Astrocyte (in vitro differentiated cells and primary cell): ENCODE measurements at regions not wholly inside any gene's neighbourhood (a gene's known extent, or its start where the extent isn't known, plus 50 kb on each side); places are given as distances from the start of the nearest gene placed in this dataset.

Experiments
- DNase-seq: peaks from one replicate; pipeline ENCODE4 v3.0.0-alpha.2; 2010; ENCODE audit warnings: low read depth
- FAIRE-seq: peaks from 2 replicates; lab custom pipeline; 2011; peaks lifted over from hg19 to GRCh38; lab: Jason Lieb, UNC
- H2AFZ ChIP-seq: 2 replicates; pipeline ENCODE4 v1.6.0; 2012; ENCODE audit warnings: low read depth, low read length, inconsistent platforms
- H3K27ac ChIP-seq: 2 replicates; pipeline ENCODE4 v1.5.1; 2011; ENCODE audit warnings: low read depth, low read length, inconsistent platforms
- H3K27me3 ChIP-seq: 2 replicates; pipeline ENCODE4 v1.6.0; 2011; ENCODE audit warnings: low read length, inconsistent platforms; ENCODE audit not compliant: insufficient read depth
- H3K36me3 ChIP-seq: 2 replicates; pipeline ENCODE4 v1.5.1; 2011; ENCODE audit warnings: low read length, inconsistent platforms; ENCODE audit not compliant: insufficient read depth
- H3K4me1 ChIP-seq: 2 replicates; pipeline ENCODE4 v1.5.1; 2011; ENCODE audit warnings: low read length, inconsistent platforms; ENCODE audit not compliant: insufficient read depth
- H3K4me2 ChIP-seq: 2 replicates; pipeline ENCODE4 v1.6.0; 2012; ENCODE audit warnings: low read length, inconsistent platforms
- H3K4me3 ChIP-seq: 2 replicates; pipeline ENCODE4 v1.5.1; 2011; ENCODE audit warnings: low read depth, mild to moderate bottlenecking, low read length, inconsistent platforms; ENCODE audit not compliant: insufficient read depth
- H3K79me2 ChIP-seq: 2 replicates; pipeline ENCODE4 v1.6.0; 2012; ENCODE audit warnings: mild to moderate bottlenecking, low read length, inconsistent platforms; ENCODE audit not compliant: insufficient read depth
- H3K9ac ChIP-seq: 2 replicates; pipeline ENCODE4 v1.6.0; 2012; ENCODE audit warnings: mild to moderate bottlenecking, low read length, inconsistent platforms
- H3K9me3 ChIP-seq: 2 replicates; pipeline ENCODE4 v1.5.1; 2012; ENCODE audit warnings: low read depth, mild to moderate bottlenecking, low read length, inconsistent platforms; ENCODE audit not compliant: insufficient read depth
- H4K20me1 ChIP-seq: 2 replicates; pipeline ENCODE4 v1.6.0; 2012; ENCODE audit warnings: low read length, inconsistent platforms; ENCODE audit not compliant: insufficient read depth
- H3K27ac Mint-ChIP-seq: one replicate; pipeline ENCODE4 v1.8.0; 2021; ENCODE audit warnings: mild to moderate bottlenecking, mixed read lengths; ENCODE audit not compliant: unreplicated experiment
- H3K27me3 Mint-ChIP-seq: one replicate; pipeline ENCODE4 v1.8.0; 2021; ENCODE audit warnings: low read depth, mixed read lengths; ENCODE audit not compliant: unreplicated experiment
- H3K36me3 Mint-ChIP-seq: one replicate; pipeline ENCODE4 v1.8.0; 2021; ENCODE audit warnings: low read depth, mixed read lengths; ENCODE audit not compliant: unreplicated experiment
- H3K4me1 Mint-ChIP-seq: one replicate; pipeline ENCODE4 v1.8.0; 2021; ENCODE audit warnings: low read depth, mixed read lengths; ENCODE audit not compliant: unreplicated experiment
- H3K4me3 Mint-ChIP-seq: one replicate; pipeline ENCODE4 v1.8.0; 2021; ENCODE audit warnings: mild to moderate bottlenecking, moderate library complexity, mixed read lengths; ENCODE audit not compliant: unreplicated experiment
- H3K9me3 Mint-ChIP-seq: one replicate; pipeline ENCODE4 v1.8.0; 2021; ENCODE audit warnings: mild to moderate bottlenecking, mixed read lengths; ENCODE audit not compliant: unreplicated experiment
- EZH2 ChIP-seq: IDR thresholded peaks from 2 replicates; pipeline ENCODE4 v1.6.1; 2012; ENCODE audit warnings: mild to moderate bottlenecking, low read length, inconsistent platforms; ENCODE audit not compliant: insufficient read depth
- TF ChIP-seq, protein P1 (sequence below): IDR thresholded peaks from 2 replicates; pipeline ENCODE4 v1.5.1; 2011; ENCODE audit warnings: low read depth, mild to moderate bottlenecking, inconsistent platforms, low read length, moderate library complexity; ENCODE audit not compliant: insufficient read depth

GRCh38 chr9:105171589-105171988 lies 72.9 kb upstream of the SLC44A1 start:
- H3K36me3 ChIP-seq, result no peaks in the 10 kb centered on the region
- Mint-ChIP-seq H3K4me3 (no peak overlapping the region), H3K4me1 (peaks cover 1% of the 10 kb centered on the region), H3K36me3 (peaks cover 2% of the 10 kb centered on the region), H3K27me3 (peaks cover 9% of the 10 kb centered on the region), H3K9me3 (no peaks in the 10 kb centered on the region), H3K27ac (no peak overlapping the region)
- no peak for DNase-seq
- no peaks in the 10 kb centered on the region for H3K79me2 ChIP-seq
- no peak overlapping the region for H3K9ac ChIP-seq
- no peaks in the 10 kb centered on the region for H3K9me3 ChIP-seq
- H3K27me3 ChIP-seq, result no peaks in the 10 kb centered on the region
- H4K20me1 ChIP-seq, result no peaks in the 10 kb centered on the region
- no peak overlapping the region for H3K27ac ChIP-seq
- H2AFZ ChIP-seq, result no peak overlapping the region
- no peak for FAIRE-seq
- TF ChIP-seq, protein P1, sequence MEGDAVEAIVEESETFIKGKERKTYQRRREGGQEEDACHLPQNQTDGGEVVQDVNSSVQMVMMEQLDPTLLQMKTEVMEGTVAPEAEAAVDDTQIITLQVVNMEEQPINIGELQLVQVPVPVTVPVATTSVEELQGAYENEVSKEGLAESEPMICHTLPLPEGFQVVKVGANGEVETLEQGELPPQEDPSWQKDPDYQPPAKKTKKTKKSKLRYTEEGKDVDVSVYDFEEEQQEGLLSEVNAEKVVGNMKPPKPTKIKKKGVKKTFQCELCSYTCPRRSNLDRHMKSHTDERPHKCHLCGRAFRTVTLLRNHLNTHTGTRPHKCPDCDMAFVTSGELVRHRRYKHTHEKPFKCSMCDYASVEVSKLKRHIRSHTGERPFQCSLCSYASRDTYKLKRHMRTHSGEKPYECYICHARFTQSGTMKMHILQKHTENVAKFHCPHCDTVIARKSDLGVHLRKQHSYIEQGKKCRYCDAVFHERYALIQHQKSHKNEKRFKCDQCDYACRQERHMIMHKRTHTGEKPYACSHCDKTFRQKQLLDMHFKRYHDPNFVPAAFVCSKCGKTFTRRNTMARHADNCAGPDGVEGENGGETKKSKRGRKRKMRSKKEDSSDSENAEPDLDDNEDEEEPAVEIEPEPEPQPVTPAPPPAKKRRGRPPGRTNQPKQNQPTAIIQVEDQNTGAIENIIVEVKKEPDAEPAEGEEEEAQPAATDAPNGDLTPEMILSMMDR, result no peak
- no peak for TF ChIP-seq EZH2
- no peak overlapping the region for H3K4me2 ChIP-seq
- H3K4me1 ChIP-seq, result no peaks in the 10 kb centered on the region
- no peak overlapping the region for H3K4me3 ChIP-seq

GRCh38 chr9:105172436-105172835 lies 72.0 kb upstream of the SLC44A1 start:
- no peaks in the 10 kb centered on the region for H3K9me3 ChIP-seq
- H3K9ac ChIP-seq, result no peak overlapping the region
- no peaks in the 10 kb centered on the region for H3K27me3 ChIP-seq
- DNase-seq, result no peak
- no peak overlapping the region for H3K4me3 ChIP-seq
- Mint-ChIP-seq H3K27ac (no peak overlapping the region), H3K4me1 (peaks cover 1% of the 10 kb centered on the region), H3K27me3 (peaks cover 9% of the 10 kb centered on the region), H3K36me3 (peaks cover 2% of the 10 kb centered on the region), H3K9me3 (no peaks in the 10 kb centered on the region), H3K4me3 (no peak overlapping the region)
- no peak for FAIRE-seq
- H3K36me3 ChIP-seq, result no peaks in the 10 kb centered on the region
- H3K27ac ChIP-seq, result no peak overlapping the region
- H3K4me1 ChIP-seq, result no peaks in the 10 kb centered on the region
- no peaks in the 10 kb centered on the region for H4K20me1 ChIP-seq
- no peak overlapping the region for H2AFZ ChIP-seq
- no peak overlapping the region for H3K4me2 ChIP-seq
- TF ChIP-seq EZH2, result no peak
- TF ChIP-seq, protein P1, result no peak
- H3K79me2 ChIP-seq, result no peaks in the 10 kb centered on the region

- Mint-ChIP-seq H3K27me3 (peaks cover 9% of the 10 kb centered on the region), H3K4me3 (no peak overlapping the region), H3K9me3 (no peaks in the 10 kb centered on the region), H3K27ac (no peak overlapping the region), H3K36me3 (peaks cover 2% of the 10 kb centered on the region), H3K4me1 (peaks cover 1% of the 10 kb centered on the region)
- Histone ChIP-seq H3K4me2 (no peak overlapping the region), H3K9ac (no peak overlapping the region), H3K27ac (no peak overlapping the region), H3K36me3 (no peaks in the 10 kb centered on the region), H2AFZ (no peak overlapping the region), H3K79me2 (no peaks in the 10 kb centered on the region), H3K27me3 (no peaks in the 10 kb centered on the region), H4K20me1 (no peaks in the 10 kb centered on the region), H3K4me1 (no peaks in the 10 kb centered on the region), H3K9me3 (no peaks in the 10 kb centered on the region), H3K4me3 (no peak overlapping the region)
- TF ChIP-seq EZH2, result no peak
- TF ChIP-seq, protein P1, result no peak
- FAIRE-seq (no peak), DNase-seq (no peak)
These were observed 71.1 kb upstream of the SLC44A1 start for GRCh38 chr9:105173306-105173705.
